Amygdala (tissue), 56 donors: ENCODE measurements at regions not wholly inside any gene's neighbourhood (a gene's known extent, or its start where the extent isn't known, plus 50 kb on each side); places are given as distances from the start of the nearest gene placed in this dataset.
A peak's percentile ranks its signal among the peaks of the same experiment; 100 is the strongest.
"Not testable (repeated sequence)": the region's sequence is repeated elsewhere in the genome, so short reads cannot be mapped to it uniquely, and the experiment has no call there.

Source experiments
- DNase-seq, 56 donors: peaks; one replicate each; lab custom pipeline; 2025; lab: John Stamatoyannopoulos, UW

- no peak for DNase-seq
Measured at GRCh38 chr7:121623130-121623872, 227.2 kb upstream of the FAM3C start.

- DNase-seq = no peak
Measured at GRCh38 chr7:121621937-121622336, 225.8 kb upstream of the FAM3C start.

- no peak for DNase-seq
Measured at GRCh38 chr7:121620953-121621606, 225.0 kb upstream of the FAM3C start.

GRCh38 chr7:121620206-121620605 is 224.1 kb upstream of the FAM3C start:
- DNase-seq = no peak

- no peak for DNase-seq
Measured at GRCh38 chr7:121618182-121618581, 222.1 kb upstream of the FAM3C start.

GRCh38 chr7:121610243-121610642 is 214.1 kb upstream of the FAM3C start:
- no peak for DNase-seq

GRCh38 chr7:121609208-121609607 is 213.1 kb upstream of the FAM3C start:
- no peak for DNase-seq

GRCh38 chr7:121608785-121609184 is 212.7 kb upstream of the FAM3C start:
- DNase-seq = peak in 11 of 56 donors; percentile 0 to 45 (median 3)

GRCh38 chr7:121608183-121608582 is 212.1 kb upstream of the FAM3C start:
- not testable (repeated sequence) for DNase-seq

GRCh38 chr7:121605317-121605680 is 209.2 kb upstream of the FAM3C start:
- peak in 1 of 56 donors; percentile 3 for DNase-seq

GRCh38 chr7:121604627-121605316 is 208.7 kb upstream of the FAM3C start:
- DNase-seq = no peak

GRCh38 chr7:121603886-121604285 is 207.8 kb upstream of the FAM3C start:
- DNase-seq = no peak

GRCh38 chr7:121599887-121600286 is 203.8 kb upstream of the FAM3C start:
- no peak for DNase-seq

GRCh38 chr7:121595758-121596696 is 199.9 kb upstream of the FAM3C start:
- DNase-seq = no peak

GRCh38 chr7:121591926-121592325 is 195.8 kb upstream of the FAM3C start:
- DNase-seq = no peak

GRCh38 chr7:121587435-121587834 is 191.3 kb upstream of the FAM3C start:
- no peak for DNase-seq

GRCh38 chr7:121582258-121582657 is 186.2 kb upstream of the FAM3C start:
- no peak for DNase-seq

GRCh38 chr7:121579639-121580038 is 183.5 kb upstream of the FAM3C start:
- no peak for DNase-seq

- DNase-seq = no peak
Measured at GRCh38 chr7:121578669-121579068, 182.6 kb upstream of the FAM3C start.

GRCh38 chr7:121576148-121576917 is 180.2 kb upstream of the FAM3C start:
- DNase-seq = no peak
